PC-9 (cell line): ENCODE measurements at regions not wholly inside any gene's neighbourhood (a gene's known extent, or its start where the extent isn't known, plus 50 kb on each side); places are given as distances from the start of the nearest gene placed in this dataset.

Experiments used
- EZH2 ChIP-seq: fragments of 200-600 bp; sonication (generic); IDR thresholded peaks from 2 replicates; pipeline ENCODE4 v1.8.0; 2017; ENCODE audit warnings: antibody characterized with exemption, low read depth
- TF ChIP-seq, protein P1 (sequence below): fragments of 200-600 bp; sonication (generic); conservative IDR thresholded peaks from 2 replicates; pipeline ENCODE4 v1.6.1; 2017; ENCODE audit warnings: mixed run types, antibody characterized with exemption, mild to moderate bottlenecking, moderate library complexity

- TF ChIP-seq, protein P1, sequence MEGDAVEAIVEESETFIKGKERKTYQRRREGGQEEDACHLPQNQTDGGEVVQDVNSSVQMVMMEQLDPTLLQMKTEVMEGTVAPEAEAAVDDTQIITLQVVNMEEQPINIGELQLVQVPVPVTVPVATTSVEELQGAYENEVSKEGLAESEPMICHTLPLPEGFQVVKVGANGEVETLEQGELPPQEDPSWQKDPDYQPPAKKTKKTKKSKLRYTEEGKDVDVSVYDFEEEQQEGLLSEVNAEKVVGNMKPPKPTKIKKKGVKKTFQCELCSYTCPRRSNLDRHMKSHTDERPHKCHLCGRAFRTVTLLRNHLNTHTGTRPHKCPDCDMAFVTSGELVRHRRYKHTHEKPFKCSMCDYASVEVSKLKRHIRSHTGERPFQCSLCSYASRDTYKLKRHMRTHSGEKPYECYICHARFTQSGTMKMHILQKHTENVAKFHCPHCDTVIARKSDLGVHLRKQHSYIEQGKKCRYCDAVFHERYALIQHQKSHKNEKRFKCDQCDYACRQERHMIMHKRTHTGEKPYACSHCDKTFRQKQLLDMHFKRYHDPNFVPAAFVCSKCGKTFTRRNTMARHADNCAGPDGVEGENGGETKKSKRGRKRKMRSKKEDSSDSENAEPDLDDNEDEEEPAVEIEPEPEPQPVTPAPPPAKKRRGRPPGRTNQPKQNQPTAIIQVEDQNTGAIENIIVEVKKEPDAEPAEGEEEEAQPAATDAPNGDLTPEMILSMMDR: no peak
- no peak for TF ChIP-seq EZH2
Observed at GRCh38 chr2:133737242-133737993, 169.2 kb upstream of the NCKAP5 start.
